SU-DHL-6 (cell line): ENCODE measurements at regions not wholly inside any gene's neighbourhood (a gene's known extent, or its start where the extent isn't known, plus 50 kb on each side); places are given as distances from the start of the nearest gene placed in this dataset.

Experiments
- EZH2phosphoT487 ChIP-seq: fragments of 200-600 bp; sonication (generic), shearing (Covaris generic); conservative IDR thresholded peaks from 2 replicates; pipeline ENCODE4 v1.6.1; 2018; ENCODE audit warnings: mild to moderate bottlenecking, antibody characterized with exemption, low read length, moderate library complexity, mixed read lengths
- TF ChIP-seq, protein P1 (sequence below): fragments of 200-600 bp; sonication (generic); IDR thresholded peaks from one replicate; pipeline ENCODE4 v1.5.1; 2017; ENCODE audit warnings: antibody characterized with exemption, mild to moderate bottlenecking, low read length, moderate library complexity; ENCODE audit not compliant: insufficient read depth, poor library complexity, severe bottlenecking

GRCh38 chr2:134039912-134040581, 213.8 kb upstream of the MGAT5 start:
- TF ChIP-seq, protein P1, sequence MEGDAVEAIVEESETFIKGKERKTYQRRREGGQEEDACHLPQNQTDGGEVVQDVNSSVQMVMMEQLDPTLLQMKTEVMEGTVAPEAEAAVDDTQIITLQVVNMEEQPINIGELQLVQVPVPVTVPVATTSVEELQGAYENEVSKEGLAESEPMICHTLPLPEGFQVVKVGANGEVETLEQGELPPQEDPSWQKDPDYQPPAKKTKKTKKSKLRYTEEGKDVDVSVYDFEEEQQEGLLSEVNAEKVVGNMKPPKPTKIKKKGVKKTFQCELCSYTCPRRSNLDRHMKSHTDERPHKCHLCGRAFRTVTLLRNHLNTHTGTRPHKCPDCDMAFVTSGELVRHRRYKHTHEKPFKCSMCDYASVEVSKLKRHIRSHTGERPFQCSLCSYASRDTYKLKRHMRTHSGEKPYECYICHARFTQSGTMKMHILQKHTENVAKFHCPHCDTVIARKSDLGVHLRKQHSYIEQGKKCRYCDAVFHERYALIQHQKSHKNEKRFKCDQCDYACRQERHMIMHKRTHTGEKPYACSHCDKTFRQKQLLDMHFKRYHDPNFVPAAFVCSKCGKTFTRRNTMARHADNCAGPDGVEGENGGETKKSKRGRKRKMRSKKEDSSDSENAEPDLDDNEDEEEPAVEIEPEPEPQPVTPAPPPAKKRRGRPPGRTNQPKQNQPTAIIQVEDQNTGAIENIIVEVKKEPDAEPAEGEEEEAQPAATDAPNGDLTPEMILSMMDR = no peak
- no peak for TF ChIP-seq EZH2phosphoT487
